ENCODE measurements at regions not wholly inside any gene's neighbourhood (a gene's known extent, or its start where the extent isn't known, plus 50 kb on each side); places are given as distances from the start of the nearest gene placed in this dataset.

DNA sequence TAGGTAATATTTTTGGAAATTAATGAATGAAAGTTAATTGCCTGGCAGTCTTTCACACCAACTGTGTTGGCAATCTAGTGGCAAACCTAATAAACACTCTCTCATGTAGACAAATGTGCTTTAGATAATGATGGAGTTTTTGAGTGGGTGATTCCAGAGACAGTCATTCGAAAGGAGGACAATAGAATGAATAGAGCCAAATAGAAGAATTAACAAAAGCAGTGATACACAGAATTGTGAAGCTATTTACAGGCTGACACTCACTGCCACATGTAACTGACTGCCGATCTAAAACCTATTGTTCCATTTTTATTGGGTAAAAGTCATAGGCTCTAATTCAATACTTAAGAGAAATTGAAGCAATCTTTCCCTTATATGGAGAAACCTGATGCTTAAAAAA is 338.5 kb downstream of the PCDH7 start:
- 76 to 80% methylated on average over 2 of the region's 2 CpGs for WGBS, 2 donors
- TF ChIP-seq POLR2AphosphoS5 (IDR thresholded peaks at IDR 0.05) = no peak
- TF ChIP-seq EP300 (IDR thresholded peaks at IDR 0.05) = no peak
- TF ChIP-seq CTCF (IDR thresholded peaks at IDR 0.05) = no peak
- TF ChIP-seq POLR2A (IDR thresholded peaks at IDR 0.05) = no peak
- H3K9me3 ChIP-seq = no peaks in the 10 kb centered on the region
- no peaks in the 10 kb centered on the region for H3K27me3 ChIP-seq
- DNase-seq (no peak), ATAC-seq (ENCODE audit: low FRiP score in 2 of 2) (no peak)
- H3K36me3 ChIP-seq = no peaks in the 10 kb centered on the region
- H3K4me1 ChIP-seq = no peaks in the 10 kb centered on the region
- no peak overlapping the region for H3K27ac ChIP-seq
- H3K4me3 ChIP-seq = no peak overlapping the region

DNA sequence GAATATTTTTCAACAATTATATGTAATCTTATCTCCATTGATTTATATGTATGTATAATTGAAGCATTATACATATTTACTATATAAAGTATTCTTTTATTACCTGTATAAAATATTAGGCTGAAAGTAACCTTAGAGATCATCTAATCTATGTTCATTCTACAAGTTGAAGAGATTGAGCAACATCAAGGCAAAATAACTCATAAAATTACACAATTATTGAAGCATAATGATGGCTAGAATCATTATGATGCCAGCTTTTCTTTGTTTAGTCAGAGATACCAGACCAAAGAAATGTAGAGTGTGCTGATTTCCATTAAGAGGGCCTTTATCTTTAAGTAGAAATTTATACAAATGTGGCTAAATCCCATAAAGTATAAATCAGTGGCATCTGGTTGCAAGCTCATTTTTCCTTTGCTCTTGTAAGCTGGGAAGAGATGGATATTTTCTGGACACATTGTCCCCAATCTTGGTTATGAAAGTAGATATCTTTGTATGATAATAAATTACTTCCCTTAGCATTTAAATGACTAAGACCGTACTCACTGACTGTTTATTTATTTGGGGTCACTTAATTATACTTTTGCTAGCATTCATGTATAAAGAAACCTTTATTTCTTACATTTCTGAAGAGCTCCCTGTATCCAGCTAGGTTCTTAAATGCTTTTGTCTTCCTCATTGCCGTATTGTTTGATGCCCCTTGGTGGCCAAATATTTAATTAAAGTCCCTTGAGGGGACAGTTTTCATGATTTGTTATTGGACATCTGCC is 339.8 kb downstream of the PCDH7 start:
- no peaks in the 10 kb centered on the region for H3K4me1 ChIP-seq
- WGBS, 2 donors = 61 to 69% methylated on average over 2 of the region's 2 CpGs
- H3K27me3 ChIP-seq = no peaks in the 10 kb centered on the region
- H3K36me3 ChIP-seq = no peaks in the 10 kb centered on the region
- ATAC-seq (ENCODE audit: low FRiP score in 2 of 2) (no peak), DNase-seq (no peak)
- H3K9me3 ChIP-seq = no peaks in the 10 kb centered on the region
- no peak overlapping the region for H3K27ac ChIP-seq
- H3K4me3 ChIP-seq = no peak overlapping the region
- TF ChIP-seq CTCF (IDR thresholded peaks at IDR 0.05) = no peak
- no peak for TF ChIP-seq POLR2A (IDR thresholded peaks at IDR 0.05)
- no peak for TF ChIP-seq EP300 (IDR thresholded peaks at IDR 0.05)
- no peak for TF ChIP-seq POLR2AphosphoS5 (IDR thresholded peaks at IDR 0.05)

GRCh38 chr4:31065086-31065485 is 344.9 kb downstream of the PCDH7 start:
- Histone ChIP-seq H3K36me3 (no peaks in the 10 kb centered on the region), H3K4me3 (no peak overlapping the region), H3K9me3 (no peaks in the 10 kb centered on the region), H3K27ac (no peak overlapping the region), H3K4me1 (no peaks in the 10 kb centered on the region), H3K27me3 (no peaks in the 10 kb centered on the region)
- no peak for DNase-seq
- no peak for ATAC-seq (ENCODE audit: low FRiP score in 2 of 2)
- whole genome bisulfite sequencing, 2 donors = 84 to 93% methylated on average over 3 of the region's 3 CpGs
- TF ChIP-seq CTCF (IDR thresholded peaks at IDR 0.05) (no peak), POLR2A (IDR thresholded peaks at IDR 0.05) (no peak), EP300 (IDR thresholded peaks at IDR 0.05) (no peak), POLR2AphosphoS5 (IDR thresholded peaks at IDR 0.05) (no peak)

- Histone ChIP-seq H3K9me3 (no peaks in the 10 kb centered on the region), H3K4me1 (no peaks in the 10 kb centered on the region), H3K27me3 (no peaks in the 10 kb centered on the region), H3K27ac (no peak overlapping the region), H3K4me3 (no peak overlapping the region), H3K36me3 (no peaks in the 10 kb centered on the region)
- DNase-seq = no peak
- 84 to 89% methylated on average over 11 of the region's 11 CpGs for WGBS, 2 donors
- no peak for ATAC-seq (ENCODE audit: low FRiP score in 2 of 2)
- no peak for TF ChIP-seq POLR2AphosphoS5 (IDR thresholded peaks at IDR 0.05)
- TF ChIP-seq POLR2A (IDR thresholded peaks at IDR 0.05) = no peak
- no peak for TF ChIP-seq EP300 (IDR thresholded peaks at IDR 0.05)
- no peak for TF ChIP-seq CTCF (IDR thresholded peaks at IDR 0.05)
Observed at GRCh38 chr4:31068257-31069075, 348.3 kb downstream of the PCDH7 start.
